ENCODE measurements at regions not wholly inside any gene's neighbourhood (a gene's known extent, or its start where the extent isn't known, plus 50 kb on each side); places are given as distances from the start of the nearest gene placed in this dataset.

DNA sequence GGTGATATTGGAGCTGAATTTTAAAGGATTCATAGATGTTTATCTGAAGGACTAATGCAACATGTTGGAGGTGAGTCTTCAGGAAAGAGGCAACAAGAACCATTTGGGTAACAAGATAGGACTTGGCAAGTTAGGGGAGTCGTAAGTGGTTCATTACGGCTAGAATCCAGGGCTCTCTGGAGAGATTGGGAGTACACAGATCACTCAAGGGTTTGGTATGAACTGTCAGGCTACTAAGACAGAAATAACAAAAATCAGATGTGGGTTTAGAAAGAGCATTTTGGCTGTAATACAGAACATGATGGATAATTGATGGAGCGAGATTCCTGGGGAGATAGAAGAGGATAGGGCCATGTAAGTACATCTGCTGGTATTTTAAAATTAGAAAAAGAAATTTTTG lies 86.3 kb upstream of the ESR1 start:
- TF ChIP-seq CREB1 (IDR thresholded peaks at IDR 0.05; ENCODE audit: low read depth) (no peak), ZBTB7A (IDR thresholded peaks at IDR 0.05; ENCODE audit: low read depth) (no peak), TEAD4 (IDR thresholded peaks at IDR 0.05) (no peak), TCF12 (IDR thresholded peaks at IDR 0.05; ENCODE audit: low read depth) (no peak), YY1 (IDR thresholded peaks at IDR 0.05; ENCODE audit: low read depth) (no peak), EGR1 (IDR thresholded peaks at IDR 0.05) (no peak), CEBPB (IDR thresholded peaks at IDR 0.05) (no peak)
- TF ChIP-seq, protein P1, sequence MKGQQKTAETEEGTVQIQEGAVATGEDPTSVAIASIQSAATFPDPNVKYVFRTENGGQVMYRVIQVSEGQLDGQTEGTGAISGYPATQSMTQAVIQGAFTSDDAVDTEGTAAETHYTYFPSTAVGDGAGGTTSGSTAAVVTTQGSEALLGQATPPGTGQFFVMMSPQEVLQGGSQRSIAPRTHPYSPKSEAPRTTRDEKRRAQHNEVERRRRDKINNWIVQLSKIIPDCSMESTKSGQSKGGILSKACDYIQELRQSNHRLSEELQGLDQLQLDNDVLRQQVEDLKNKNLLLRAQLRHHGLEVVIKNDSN (IDR thresholded peaks at IDR 0.05) = no peak

DNA sequence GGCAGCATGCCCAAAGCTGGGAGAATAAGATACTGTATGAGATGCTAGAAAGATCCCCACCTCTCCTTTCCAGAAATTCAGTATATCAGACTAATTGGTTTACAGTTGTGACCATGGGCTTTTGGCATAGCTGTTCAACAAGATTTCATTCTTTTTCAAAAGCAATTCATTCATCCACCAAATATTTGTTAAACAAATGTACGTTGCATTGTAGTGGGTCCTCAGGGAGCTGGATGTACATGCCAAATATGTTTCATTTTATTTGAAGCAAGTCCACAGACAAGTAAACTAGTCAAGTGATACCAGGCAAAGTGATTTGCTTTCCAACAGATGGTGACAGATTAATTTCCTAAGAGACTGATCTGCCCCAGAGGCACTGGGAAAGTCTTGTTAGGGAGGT lies 85.8 kb upstream of the ESR1 start:
- TF ChIP-seq EP300 (IDR thresholded peaks at IDR 0.05; ENCODE audit: borderline replicate concordance) = no peak
- no peak for TF ChIP-seq FOXM1 (IDR thresholded peaks at IDR 0.05; ENCODE audit: borderline replicate concordance, low read depth)
- no peak for TF ChIP-seq RAD21 (IDR thresholded peaks at IDR 0.05; ENCODE audit: low read depth)
- TF ChIP-seq CEBPB (IDR thresholded peaks at IDR 0.05) = no peak
- no peak for TF ChIP-seq CREB1 (IDR thresholded peaks at IDR 0.05; ENCODE audit: low read depth)

DNA sequence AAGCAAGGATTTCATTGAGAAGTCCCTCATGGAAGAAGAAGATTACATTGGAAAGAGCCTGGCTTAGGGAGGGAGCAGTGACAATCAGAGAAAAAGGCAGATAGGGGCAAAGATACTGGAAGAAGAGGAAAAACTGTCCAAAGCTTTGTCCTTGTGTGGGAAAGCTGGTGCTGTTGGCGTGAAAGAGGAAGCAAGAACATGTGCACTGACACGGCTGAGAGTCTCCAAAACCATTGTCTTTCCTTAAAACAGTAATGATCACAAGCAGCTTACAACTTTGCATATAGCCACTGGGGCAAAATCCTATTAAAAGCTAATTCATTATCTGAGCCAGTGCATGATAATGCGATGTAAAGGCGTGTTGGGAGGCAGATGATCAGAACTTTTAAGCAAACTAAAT lies 85.1 kb upstream of the ESR1 start:
- TF ChIP-seq FOXM1 (IDR thresholded peaks at IDR 0.05; ENCODE audit: borderline replicate concordance, low read depth) (no peak), ZBTB7A (IDR thresholded peaks at IDR 0.05; ENCODE audit: low read depth) (no peak), TCF12 (IDR thresholded peaks at IDR 0.05; ENCODE audit: low read depth) (no peak), EGR1 (IDR thresholded peaks at IDR 0.05) (no peak)
- TF ChIP-seq, protein P1 (IDR thresholded peaks at IDR 0.05) = no peak

DNA sequence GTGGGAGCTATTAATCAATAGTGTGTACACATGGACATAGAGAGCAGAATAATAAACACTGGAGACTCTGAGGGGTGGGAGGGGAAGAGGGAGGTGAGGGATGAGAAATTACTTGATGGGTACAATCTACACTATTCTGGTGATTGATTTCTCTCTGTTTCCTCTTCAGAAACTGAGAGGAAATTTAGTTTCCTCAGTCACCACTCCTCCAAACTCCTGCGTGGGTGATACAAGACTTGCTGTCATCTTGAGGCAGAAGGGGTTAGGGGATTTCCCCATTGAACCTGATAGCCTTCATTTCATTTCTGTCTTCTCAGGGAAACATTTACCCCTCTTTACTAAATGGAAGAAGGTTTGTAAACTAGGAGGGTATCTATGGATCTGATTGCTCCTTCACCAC lies 84.3 kb upstream of the ESR1 start:
- TF ChIP-seq RAD21 (IDR thresholded peaks at IDR 0.05; ENCODE audit: low read depth) (no peak), FOXM1 (IDR thresholded peaks at IDR 0.05; ENCODE audit: borderline replicate concordance, low read depth) (no peak), NFIC (IDR thresholded peaks at IDR 0.05) (no peak), YY1 (IDR thresholded peaks at IDR 0.05; ENCODE audit: low read depth) (no peak), CEBPB (IDR thresholded peaks at IDR 0.05) (no peak), CREB1 (IDR thresholded peaks at IDR 0.05; ENCODE audit: low read depth) (no peak)
- TF ChIP-seq, protein P2, sequence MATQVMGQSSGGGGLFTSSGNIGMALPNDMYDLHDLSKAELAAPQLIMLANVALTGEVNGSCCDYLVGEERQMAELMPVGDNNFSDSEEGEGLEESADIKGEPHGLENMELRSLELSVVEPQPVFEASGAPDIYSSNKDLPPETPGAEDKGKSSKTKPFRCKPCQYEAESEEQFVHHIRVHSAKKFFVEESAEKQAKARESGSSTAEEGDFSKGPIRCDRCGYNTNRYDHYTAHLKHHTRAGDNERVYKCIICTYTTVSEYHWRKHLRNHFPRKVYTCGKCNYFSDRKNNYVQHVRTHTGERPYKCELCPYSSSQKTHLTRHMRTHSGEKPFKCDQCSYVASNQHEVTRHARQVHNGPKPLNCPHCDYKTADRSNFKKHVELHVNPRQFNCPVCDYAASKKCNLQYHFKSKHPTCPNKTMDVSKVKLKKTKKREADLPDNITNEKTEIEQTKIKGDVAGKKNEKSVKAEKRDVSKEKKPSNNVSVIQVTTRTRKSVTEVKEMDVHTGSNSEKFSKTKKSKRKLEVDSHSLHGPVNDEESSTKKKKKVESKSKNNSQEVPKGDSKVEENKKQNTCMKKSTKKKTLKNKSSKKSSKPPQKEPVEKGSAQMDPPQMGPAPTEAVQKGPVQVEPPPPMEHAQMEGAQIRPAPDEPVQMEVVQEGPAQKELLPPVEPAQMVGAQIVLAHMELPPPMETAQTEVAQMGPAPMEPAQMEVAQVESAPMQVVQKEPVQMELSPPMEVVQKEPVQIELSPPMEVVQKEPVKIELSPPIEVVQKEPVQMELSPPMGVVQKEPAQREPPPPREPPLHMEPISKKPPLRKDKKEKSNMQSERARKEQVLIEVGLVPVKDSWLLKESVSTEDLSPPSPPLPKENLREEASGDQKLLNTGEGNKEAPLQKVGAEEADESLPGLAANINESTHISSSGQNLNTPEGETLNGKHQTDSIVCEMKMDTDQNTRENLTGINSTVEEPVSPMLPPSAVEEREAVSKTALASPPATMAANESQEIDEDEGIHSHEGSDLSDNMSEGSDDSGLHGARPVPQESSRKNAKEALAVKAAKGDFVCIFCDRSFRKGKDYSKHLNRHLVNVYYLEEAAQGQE (IDR thresholded peaks at IDR 0.05; ENCODE audit: low read depth) = no peak

DNA sequence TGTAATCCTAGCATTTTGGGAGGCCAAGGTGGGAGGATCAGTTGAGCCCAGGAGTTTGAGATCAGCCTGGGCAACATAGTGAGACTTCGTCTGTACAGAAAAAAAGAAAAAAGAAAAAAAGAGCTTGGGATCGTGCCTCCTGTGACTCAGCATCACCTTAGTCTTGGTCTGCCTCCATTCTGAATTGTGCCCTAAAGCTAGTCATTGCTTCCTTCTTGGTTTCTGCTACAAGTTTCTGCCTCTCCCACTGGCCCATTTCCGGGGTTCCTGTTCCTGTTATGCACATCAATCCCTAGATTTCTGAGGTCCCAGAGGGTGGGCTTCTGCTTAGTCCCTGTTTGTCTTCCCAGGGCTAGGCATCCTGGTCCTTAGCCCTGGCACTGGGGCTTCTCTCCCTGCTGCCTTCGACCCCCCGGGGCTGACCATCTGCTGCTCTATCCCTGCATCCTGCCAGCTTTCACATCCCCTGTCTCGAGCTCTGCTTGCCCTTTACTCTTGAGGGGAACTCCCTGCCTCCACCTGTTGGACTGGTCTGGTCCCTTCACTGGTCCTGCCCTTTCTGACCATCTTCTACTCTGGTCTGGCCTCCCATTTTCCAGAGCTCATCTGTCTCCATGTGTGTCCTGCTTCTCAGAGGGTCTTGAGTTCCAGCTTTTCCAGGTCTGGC lies 77.5 kb upstream of the ESR1 start:
- TF ChIP-seq EP300 (IDR thresholded peaks at IDR 0.05; ENCODE audit: borderline replicate concordance) (no peak), YY1 (IDR thresholded peaks at IDR 0.05; ENCODE audit: low read depth) (no peak)

DNA sequence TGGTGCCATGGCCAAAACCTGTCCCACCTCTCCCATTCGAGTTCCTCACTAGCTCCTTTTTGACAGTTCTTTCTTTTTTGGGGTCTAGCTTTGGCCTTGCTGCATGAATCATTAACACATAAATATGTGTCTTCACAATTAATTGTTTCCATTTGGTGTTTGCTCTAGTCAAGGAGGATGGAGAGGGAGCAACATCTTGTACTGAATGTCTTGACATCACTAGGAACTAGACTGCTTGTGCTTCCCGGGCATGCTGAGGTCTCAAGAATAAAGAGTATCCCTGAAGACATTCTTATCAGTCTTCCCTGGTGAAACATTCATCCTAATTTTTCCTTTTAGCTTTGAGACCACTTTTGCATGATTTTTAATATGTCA lies 77.0 kb upstream of the ESR1 start:
- TF ChIP-seq TCF12 (IDR thresholded peaks at IDR 0.05; ENCODE audit: low read depth) (no peak), CREB1 (IDR thresholded peaks at IDR 0.05; ENCODE audit: low read depth) (no peak), YY1 (IDR thresholded peaks at IDR 0.05; ENCODE audit: low read depth) (no peak), TEAD4 (IDR thresholded peaks at IDR 0.05) (no peak), NFIC (IDR thresholded peaks at IDR 0.05) (no peak), FOXM1 (IDR thresholded peaks at IDR 0.05; ENCODE audit: borderline replicate concordance, low read depth) (no peak), RAD21 (IDR thresholded peaks at IDR 0.05; ENCODE audit: low read depth) (no peak), CEBPB (IDR thresholded peaks at IDR 0.05) (no peak), EGR1 (IDR thresholded peaks at IDR 0.05) (no peak), ZBTB7A (IDR thresholded peaks at IDR 0.05; ENCODE audit: low read depth) (no peak)
- TF ChIP-seq, protein P2 (IDR thresholded peaks at IDR 0.05; ENCODE audit: low read depth) = no peak
- TF ChIP-seq, protein P1 (IDR thresholded peaks at IDR 0.05) = no peak
- TF ChIP-seq, protein P3, sequence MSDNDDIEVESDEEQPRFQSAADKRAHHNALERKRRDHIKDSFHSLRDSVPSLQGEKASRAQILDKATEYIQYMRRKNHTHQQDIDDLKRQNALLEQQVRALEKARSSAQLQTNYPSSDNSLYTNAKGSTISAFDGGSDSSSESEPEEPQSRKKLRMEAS (IDR thresholded peaks at IDR 0.05) = no peak

DNA sequence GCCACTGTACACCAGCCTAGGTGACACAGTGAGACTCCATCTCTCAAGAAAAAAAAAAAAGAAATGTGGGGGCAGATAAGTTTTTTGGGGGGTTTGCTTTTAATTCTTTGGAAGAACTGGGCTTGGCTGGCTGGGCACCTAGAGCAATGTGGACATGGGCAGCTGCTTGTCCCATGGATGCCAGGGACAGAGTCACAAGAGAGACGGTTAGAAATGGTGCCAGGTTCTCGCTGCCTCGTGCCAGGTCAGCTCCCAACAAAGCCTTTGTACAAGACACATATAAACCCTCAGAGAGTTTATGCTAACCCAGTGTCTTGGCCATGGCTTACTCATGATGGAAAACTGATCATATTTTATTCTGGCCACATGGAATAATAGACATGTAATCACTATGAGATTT lies 76.2 kb upstream of the ESR1 start:
- TF ChIP-seq, protein P2 (IDR thresholded peaks at IDR 0.05; ENCODE audit: low read depth) = no peak
- TF ChIP-seq, protein P3 (IDR thresholded peaks at IDR 0.05) = no peak
- no peak for TF ChIP-seq EP300 (IDR thresholded peaks at IDR 0.05; ENCODE audit: borderline replicate concordance)
- no peak for TF ChIP-seq TAF1 (IDR thresholded peaks at IDR 0.05; ENCODE audit: low read depth)
- no peak for TF ChIP-seq EGR1 (IDR thresholded peaks at IDR 0.05)
- no peak for TF ChIP-seq TEAD4 (IDR thresholded peaks at IDR 0.05)

Measured in Ishikawa (cell line).